B cell (primary cell): ENCODE measurements at regions not wholly inside any gene's neighbourhood (a gene's known extent, or its start where the extent isn't known, plus 50 kb on each side); places are given as distances from the start of the nearest gene placed in this dataset.

Experiments used
- EZH2 ChIP-seq: IDR thresholded peaks from 2 replicates; pipeline ENCODE4 v1.6.1; 2012; ENCODE audit warnings: borderline replicate concordance, low read depth, mild to moderate bottlenecking, moderate library complexity, low read length; ENCODE audit not compliant: insufficient read depth, poor library complexity, severe bottlenecking
- TF ChIP-seq, protein P1 (sequence below): fragments of 200-600 bp; IDR thresholded peaks from one replicate; pipeline ENCODE4 v1.8.0; 2022; ENCODE audit warnings: antibody characterized with exemption, mild to moderate bottlenecking

DNA sequence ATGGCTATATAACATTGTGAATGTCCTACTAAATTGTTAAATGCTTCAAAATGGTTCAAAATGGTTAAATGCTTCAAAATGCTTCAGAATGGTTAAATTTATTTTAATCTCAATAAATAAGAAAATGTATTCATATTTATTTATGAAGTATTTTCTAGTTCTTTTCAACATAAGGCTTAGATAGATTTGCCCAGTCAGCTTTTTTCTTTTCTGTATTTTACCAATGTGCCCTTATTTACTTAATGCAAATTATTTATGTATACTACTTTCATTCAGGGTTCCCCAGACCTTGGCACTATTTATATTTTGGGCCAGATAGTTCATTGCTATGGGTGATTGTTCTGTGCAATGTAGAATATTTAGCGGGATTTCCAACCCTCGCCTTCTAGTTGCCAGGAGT lies 546.7 kb downstream of the RIT2 start:
- TF ChIP-seq, protein P1, sequence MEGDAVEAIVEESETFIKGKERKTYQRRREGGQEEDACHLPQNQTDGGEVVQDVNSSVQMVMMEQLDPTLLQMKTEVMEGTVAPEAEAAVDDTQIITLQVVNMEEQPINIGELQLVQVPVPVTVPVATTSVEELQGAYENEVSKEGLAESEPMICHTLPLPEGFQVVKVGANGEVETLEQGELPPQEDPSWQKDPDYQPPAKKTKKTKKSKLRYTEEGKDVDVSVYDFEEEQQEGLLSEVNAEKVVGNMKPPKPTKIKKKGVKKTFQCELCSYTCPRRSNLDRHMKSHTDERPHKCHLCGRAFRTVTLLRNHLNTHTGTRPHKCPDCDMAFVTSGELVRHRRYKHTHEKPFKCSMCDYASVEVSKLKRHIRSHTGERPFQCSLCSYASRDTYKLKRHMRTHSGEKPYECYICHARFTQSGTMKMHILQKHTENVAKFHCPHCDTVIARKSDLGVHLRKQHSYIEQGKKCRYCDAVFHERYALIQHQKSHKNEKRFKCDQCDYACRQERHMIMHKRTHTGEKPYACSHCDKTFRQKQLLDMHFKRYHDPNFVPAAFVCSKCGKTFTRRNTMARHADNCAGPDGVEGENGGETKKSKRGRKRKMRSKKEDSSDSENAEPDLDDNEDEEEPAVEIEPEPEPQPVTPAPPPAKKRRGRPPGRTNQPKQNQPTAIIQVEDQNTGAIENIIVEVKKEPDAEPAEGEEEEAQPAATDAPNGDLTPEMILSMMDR, result no peak
- no peak for TF ChIP-seq EZH2
